ENCODE measurements at regions not wholly inside any gene's neighbourhood (a gene's known extent, or its start where the extent isn't known, plus 50 kb on each side); places are given as distances from the start of the nearest gene placed in this dataset.

DNA sequence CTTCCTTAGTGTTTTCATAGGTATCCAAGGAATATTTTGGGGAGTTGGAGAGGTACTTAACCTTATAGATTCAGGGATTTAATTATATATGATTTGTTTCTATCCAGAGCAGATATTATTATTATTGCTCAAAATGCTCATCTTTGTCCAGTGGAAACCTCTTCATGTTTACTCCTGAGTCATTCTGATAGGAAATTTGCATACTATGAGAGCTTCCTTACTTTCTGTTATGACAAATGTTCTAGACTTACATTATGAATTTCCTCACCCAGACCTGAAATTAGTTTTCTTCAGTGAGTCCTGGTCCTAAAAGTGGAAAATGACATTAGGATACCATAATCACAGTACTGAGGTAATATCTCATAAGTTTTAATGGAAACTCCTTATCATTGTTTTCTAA, 57.5 kb upstream of the PLPPR5 start:
- ChIA-PET POLR2A (no interaction called here), CTCF (ENCODE audit: low intra/inter-chr PET ratio) (no interaction called here)
- H3K27ac ChIP-seq (ENCODE audit: extremely low read depth, low read depth, low read length): no peak overlapping the region
- FAIRE-seq: no peak
- intact Hi-C loops (cut with micrococcal nuclease): no loop called here
- no peak for DNase-seq (ENCODE audit: extremely low read depth in 1 of 4, low spot score in 3 of 4)
- H3K9me1 ChIP-seq (ENCODE audit: control insufficient read depth, insufficient read depth, low read length): no peaks in the 10 kb centered on the region
- H3K9ac ChIP-seq (ENCODE audit: insufficient read depth in 1 of 2, low read depth in 2 of 2, low read length in 2 of 2): no peak overlapping the region
- no TSS peak for BruUV-seq (replicated peaks)
- no peak for ATAC-seq
- no peaks in the 10 kb centered on the region for H3K36me3 ChIP-seq (ENCODE audit: control insufficient read depth, insufficient read depth, low read length)
- H3K4me3 ChIP-seq: no peak overlapping the region
- H2AFZ ChIP-seq (ENCODE audit: low read depth, low read length): no peak overlapping the region
- no peaks in the 10 kb centered on the region for H3K9me3 ChIP-seq (replicated peaks; ENCODE audit: control insufficient read depth, insufficient read depth, low read depth, low read length)
- in situ Hi-C loops (cut with MboI): no loop called here
- H3K79me2 ChIP-seq (ENCODE audit: control insufficient read depth, insufficient read depth, low read length): no peaks in the 10 kb centered on the region
- H3K27me3 ChIP-seq (ENCODE audit: control insufficient read depth in 2 of 2, insufficient read depth in 2 of 2, low read length in 2 of 2): no peaks in the 10 kb centered on the region
- no peak overlapping the region for H3K4me2 ChIP-seq (ENCODE audit: insufficient read depth, low read length)
- no peaks in the 10 kb centered on the region for H3K4me1 ChIP-seq (replicated peaks in 1 of 2; ENCODE audit: control insufficient read depth in 2 of 2, insufficient read depth in 2 of 2, low read length in 2 of 2)
- no peaks in the 10 kb centered on the region for H4K20me1 ChIP-seq (replicated peaks; ENCODE audit: control insufficient read depth, insufficient read depth, low read length)
- TF ChIP-seq, protein P1, sequence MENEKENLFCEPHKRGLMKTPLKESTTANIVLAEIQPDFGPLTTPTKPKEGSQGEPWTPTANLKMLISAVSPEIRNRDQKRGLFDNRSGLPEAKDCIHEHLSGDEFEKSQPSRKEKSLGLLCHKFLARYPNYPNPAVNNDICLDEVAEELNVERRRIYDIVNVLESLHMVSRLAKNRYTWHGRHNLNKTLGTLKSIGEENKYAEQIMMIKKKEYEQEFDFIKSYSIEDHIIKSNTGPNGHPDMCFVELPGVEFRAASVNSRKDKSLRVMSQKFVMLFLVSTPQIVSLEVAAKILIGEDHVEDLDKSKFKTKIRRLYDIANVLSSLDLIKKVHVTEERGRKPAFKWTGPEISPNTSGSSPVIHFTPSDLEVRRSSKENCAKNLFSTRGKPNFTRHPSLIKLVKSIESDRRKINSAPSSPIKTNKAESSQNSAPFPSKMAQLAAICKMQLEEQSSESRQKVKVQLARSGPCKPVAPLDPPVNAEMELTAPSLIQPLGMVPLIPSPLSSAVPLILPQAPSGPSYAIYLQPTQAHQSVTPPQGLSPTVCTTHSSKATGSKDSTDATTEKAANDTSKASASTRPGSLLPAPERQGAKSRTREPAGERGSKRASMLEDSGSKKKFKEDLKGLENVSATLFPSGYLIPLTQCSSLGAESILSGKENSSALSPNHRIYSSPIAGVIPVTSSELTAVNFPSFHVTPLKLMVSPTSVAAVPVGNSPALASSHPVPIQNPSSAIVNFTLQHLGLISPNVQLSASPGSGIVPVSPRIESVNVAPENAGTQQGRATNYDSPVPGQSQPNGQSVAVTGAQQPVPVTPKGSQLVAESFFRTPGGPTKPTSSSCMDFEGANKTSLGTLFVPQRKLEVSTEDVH (IDR thresholded peaks at IDR 0.05; ENCODE audit: low read depth, partially characterized antibody): no peak
- TF ChIP-seq HDAC8 (tag; IDR thresholded peaks at IDR 0.05): no peak
- TF ChIP-seq KDM2B (CRISPR knock-in tag; IDR thresholded peaks at IDR 0.05): no peak
- TF ChIP-seq ZNF3 (CRISPR knock-in tag; IDR thresholded peaks at IDR 0.05): no peak
- TF ChIP-seq ZNF197 (CRISPR knock-in tag; IDR thresholded peaks at IDR 0.05; ENCODE audit: low read depth): no peak
- TF ChIP-seq SOX6 (IDR thresholded peaks at IDR 0.05): no peak
- TF ChIP-seq, protein P2, sequence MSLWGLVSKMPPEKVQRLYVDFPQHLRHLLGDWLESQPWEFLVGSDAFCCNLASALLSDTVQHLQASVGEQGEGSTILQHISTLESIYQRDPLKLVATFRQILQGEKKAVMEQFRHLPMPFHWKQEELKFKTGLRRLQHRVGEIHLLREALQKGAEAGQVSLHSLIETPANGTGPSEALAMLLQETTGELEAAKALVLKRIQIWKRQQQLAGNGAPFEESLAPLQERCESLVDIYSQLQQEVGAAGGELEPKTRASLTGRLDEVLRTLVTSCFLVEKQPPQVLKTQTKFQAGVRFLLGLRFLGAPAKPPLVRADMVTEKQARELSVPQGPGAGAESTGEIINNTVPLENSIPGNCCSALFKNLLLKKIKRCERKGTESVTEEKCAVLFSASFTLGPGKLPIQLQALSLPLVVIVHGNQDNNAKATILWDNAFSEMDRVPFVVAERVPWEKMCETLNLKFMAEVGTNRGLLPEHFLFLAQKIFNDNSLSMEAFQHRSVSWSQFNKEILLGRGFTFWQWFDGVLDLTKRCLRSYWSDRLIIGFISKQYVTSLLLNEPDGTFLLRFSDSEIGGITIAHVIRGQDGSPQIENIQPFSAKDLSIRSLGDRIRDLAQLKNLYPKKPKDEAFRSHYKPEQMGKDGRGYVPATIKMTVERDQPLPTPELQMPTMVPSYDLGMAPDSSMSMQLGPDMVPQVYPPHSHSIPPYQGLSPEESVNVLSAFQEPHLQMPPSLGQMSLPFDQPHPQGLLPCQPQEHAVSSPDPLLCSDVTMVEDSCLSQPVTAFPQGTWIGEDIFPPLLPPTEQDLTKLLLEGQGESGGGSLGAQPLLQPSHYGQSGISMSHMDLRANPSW (CRISPR knock-in tag; IDR thresholded peaks at IDR 0.05): no peak
- TF ChIP-seq ZNF57 (CRISPR knock-in tag; IDR thresholded peaks at IDR 0.05): no peak
- no peak for TF ChIP-seq MTA2 (IDR thresholded peaks at IDR 0.05; ENCODE audit: low read depth)
- TF ChIP-seq HNRNPUL1 (IDR thresholded peaks at IDR 0.05; ENCODE audit: low read length): no peak
- TF ChIP-seq, protein P3, sequence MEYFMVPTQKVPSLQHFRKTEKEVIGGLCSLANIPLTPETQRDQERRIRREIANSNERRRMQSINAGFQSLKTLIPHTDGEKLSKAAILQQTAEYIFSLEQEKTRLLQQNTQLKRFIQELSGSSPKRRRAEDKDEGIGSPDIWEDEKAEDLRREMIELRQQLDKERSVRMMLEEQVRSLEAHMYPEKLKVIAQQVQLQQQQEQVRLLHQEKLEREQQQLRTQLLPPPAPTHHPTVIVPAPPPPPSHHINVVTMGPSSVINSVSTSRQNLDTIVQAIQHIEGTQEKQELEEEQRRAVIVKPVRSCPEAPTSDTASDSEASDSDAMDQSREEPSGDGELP (CRISPR knock-in tag; IDR thresholded peaks at IDR 0.05; ENCODE audit: borderline replicate concordance): no peak
- TF ChIP-seq CTBP1 (IDR thresholded peaks at IDR 0.05; ENCODE audit: borderline replicate concordance): no peak
- TF ChIP-seq CREBBP (IDR thresholded peaks at IDR 0.05; ENCODE audit: low read depth, low read length): no peak
- TF ChIP-seq SAP30 (IDR thresholded peaks at IDR 0.05; ENCODE audit: borderline replicate concordance, insufficient read depth, low read depth, low read length, poor library complexity, severe bottlenecking): no peak
- no peak for TF ChIP-seq ELF1 (tag; IDR thresholded peaks at IDR 0.05)
- TF ChIP-seq RBM34 (IDR thresholded peaks at IDR 0.05; ENCODE audit: borderline replicate concordance, insufficient read depth, low read length): no peak
- TF ChIP-seq ZNF696 (CRISPR knock-in tag; conservative IDR thresholded peaks at IDR 0.05): no peak
- TF ChIP-seq ZNF324 (CRISPR knock-in tag; IDR thresholded peaks at IDR 0.05): no peak
- no peak for TF ChIP-seq XRCC4 (IDR thresholded peaks at IDR 0.05; ENCODE audit: extremely low read depth, insufficient read depth, insufficient read length)

Measured in K562 (cell line).